PFSK-1 (cell line): ENCODE measurements at regions not wholly inside any gene's neighbourhood (a gene's known extent, or its start where the extent isn't known, plus 50 kb on each side); places are given as distances from the start of the nearest gene placed in this dataset.

Source experiments
- POLR2AphosphoS5 ChIP-seq: IDR thresholded peaks from 2 replicates; pipeline ENCODE4 v1.6.1; 2012; ENCODE audit warnings: low read depth, mild to moderate bottlenecking, control low read depth, low read length, moderate library complexity
- TF ChIP-seq, protein P1 (sequence below), 2 experiments: IDR thresholded peaks; 2 replicates each; pipeline versions ENCODE4 v1.6.1 to v1.8.0; 2011 to 2012; ENCODE audit warnings: low read depth in 2 of 2, low read length in 2 of 2, control low read depth in 1 of 2, inconsistent platforms in 1 of 2, mild to moderate bottlenecking in 1 of 2, moderate library complexity in 1 of 2; ENCODE audit not compliant: insufficient read depth in 1 of 2

DNA sequence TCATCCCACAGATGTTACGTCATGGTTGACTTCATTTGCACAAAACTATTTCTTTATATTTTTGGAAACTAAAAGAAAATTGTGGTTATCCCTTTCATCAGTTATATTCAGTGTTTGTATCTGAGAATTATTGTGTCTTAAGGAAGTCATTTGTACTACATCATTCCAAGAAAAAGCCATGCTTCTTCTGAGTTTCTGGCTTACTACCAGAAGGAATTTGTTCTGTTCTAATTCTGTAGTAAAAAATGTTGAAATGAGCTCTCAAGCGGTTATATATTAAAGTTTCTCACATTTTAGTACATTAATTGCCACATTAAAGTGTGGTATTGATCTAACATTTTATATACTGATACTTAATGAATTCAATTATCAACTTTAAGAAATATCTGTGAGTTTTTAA is 1844.5 kb downstream of the PCDH7 start:
- TF ChIP-seq, protein P1, sequence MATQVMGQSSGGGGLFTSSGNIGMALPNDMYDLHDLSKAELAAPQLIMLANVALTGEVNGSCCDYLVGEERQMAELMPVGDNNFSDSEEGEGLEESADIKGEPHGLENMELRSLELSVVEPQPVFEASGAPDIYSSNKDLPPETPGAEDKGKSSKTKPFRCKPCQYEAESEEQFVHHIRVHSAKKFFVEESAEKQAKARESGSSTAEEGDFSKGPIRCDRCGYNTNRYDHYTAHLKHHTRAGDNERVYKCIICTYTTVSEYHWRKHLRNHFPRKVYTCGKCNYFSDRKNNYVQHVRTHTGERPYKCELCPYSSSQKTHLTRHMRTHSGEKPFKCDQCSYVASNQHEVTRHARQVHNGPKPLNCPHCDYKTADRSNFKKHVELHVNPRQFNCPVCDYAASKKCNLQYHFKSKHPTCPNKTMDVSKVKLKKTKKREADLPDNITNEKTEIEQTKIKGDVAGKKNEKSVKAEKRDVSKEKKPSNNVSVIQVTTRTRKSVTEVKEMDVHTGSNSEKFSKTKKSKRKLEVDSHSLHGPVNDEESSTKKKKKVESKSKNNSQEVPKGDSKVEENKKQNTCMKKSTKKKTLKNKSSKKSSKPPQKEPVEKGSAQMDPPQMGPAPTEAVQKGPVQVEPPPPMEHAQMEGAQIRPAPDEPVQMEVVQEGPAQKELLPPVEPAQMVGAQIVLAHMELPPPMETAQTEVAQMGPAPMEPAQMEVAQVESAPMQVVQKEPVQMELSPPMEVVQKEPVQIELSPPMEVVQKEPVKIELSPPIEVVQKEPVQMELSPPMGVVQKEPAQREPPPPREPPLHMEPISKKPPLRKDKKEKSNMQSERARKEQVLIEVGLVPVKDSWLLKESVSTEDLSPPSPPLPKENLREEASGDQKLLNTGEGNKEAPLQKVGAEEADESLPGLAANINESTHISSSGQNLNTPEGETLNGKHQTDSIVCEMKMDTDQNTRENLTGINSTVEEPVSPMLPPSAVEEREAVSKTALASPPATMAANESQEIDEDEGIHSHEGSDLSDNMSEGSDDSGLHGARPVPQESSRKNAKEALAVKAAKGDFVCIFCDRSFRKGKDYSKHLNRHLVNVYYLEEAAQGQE (IDR thresholded peaks at IDR 0.05; ENCODE audit: insufficient read depth in 1 of 2, low read depth in 2 of 2, low read length in 2 of 2), result no peak
- no peak for TF ChIP-seq POLR2AphosphoS5
